8988T (cell line): ENCODE measurements at regions not wholly inside any gene's neighbourhood (a gene's known extent, or its start where the extent isn't known, plus 50 kb on each side); places are given as distances from the start of the nearest gene placed in this dataset.

Experiments used
- DNase-seq: peaks from one replicate; pipeline ENCODE4 v3.0.0; 2011

DNA sequence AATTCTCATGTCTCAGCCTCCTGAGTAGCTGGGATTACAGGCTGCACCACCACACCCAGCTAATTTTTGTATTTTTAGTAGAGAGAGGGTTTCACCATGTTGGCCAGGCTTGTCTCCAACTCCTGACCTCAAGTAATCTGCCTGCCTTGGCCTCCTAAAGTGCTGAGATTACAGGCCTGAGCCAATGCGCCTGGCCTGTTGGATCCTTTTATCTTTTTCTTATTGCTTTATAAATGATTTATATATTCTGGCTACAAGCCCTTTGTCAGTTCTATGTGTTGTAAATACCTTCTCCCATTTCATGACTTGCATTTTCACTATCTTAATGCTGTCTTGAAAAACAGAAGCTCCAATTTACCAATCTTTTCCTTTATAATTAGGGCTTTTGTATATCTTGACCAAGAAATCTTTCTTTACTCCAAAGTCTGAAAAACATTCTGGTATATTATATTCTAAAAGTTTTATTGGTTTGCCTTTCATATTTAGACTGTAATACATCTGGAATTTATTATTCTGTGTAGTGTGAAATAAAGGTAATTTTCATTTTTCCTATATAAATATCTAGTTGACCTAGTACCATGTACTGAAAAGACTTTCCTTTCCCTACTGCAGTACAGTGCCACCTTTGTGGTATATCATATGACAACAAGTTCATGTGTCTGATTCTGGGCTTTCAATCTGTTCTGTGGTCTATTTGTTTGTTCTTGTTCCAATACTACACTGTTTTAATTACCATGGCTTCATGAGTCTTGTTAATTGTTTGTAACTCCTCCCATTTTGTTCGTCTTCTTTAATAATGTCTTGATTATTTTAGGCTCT lies 52.9 kb upstream of the RNU6-1 start:
- DNase-seq, result no peak

DNA sequence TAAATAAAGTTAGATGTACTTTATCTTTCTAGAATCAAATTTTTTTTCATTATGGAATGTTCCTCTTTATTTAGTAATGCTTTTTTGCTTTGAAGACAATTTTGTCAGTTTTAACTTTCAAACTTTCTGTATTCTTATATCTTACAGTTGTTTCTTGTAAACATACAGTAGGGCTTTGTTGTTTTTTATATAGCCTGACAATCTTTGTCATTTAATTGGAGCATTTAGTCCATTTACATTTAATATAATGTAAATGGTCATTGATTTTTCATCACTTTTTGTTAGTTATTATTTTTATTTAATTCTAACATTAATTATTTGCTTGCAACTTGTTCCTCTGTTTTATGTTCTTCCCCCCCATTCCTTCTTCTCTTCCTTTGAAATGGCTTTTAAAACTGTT lies 55.4 kb upstream of the RNU6-1 start:
- no peak for DNase-seq

DNA sequence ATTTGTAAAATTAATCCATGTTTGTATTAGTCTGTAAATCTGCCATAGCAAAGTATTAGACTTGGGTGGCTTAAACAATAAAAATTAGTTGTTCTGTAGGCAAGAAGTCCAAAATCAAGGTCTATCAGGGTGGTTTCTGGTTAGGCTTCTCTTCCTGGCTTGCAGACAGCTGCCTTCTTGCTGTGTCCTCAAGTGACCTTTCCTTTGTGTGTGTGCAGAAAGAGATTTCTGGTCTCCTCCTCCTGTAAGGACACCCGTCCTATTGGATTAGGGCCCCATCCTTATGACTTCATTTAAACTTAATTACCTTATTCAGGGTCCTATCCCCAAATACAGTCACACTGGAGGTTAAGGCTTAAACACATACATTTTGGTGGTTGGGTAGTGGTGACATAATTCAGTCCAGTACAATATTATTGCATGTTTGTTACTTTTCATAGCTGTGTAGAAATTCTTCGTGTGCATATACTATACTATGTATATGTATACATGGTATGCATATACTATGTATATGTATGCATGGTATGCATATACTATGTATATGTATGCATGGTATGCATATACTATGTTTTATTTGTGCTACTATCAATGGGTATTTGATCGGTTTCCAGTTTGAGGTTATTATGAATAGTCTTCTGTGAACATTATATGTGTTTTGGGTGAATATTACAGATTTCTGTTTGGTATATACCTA lies 57.9 kb upstream of the RNU6-1 start:
- DNase-seq, result no peak

DNA sequence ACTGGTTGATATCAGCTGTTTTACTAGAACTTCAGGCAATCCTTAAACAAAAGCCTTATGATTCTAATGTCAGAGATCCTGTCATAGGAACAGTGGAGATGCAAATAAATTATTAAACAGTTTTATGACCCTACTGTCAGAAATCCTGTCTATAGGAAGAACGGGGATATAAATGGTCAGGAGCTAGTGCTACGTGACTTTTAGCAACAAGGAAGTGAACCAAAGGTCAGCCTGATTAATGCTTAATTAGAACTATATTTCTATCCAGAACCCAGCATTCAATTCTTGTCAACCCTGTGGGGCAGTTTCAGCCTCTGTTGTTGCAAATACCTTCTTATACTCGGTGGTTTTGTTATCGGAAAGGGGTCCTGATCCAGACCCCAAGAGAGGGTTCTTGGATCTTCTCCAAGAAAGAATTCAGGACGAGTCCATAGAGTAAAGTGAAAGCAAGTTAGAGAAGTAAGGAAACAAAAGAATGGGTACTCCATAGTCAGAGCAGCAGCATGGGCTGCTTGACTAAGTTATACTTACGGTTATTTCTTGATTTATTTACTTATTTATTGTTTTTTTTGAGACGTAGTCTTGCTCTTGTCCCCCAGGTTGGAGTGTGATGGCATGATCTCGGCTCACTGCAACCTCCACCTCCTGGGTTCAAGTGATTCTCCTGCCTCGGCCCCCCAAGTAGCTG lies 59.9 kb upstream of the RNU6-1 start:
- no peak for DNase-seq

DNA sequence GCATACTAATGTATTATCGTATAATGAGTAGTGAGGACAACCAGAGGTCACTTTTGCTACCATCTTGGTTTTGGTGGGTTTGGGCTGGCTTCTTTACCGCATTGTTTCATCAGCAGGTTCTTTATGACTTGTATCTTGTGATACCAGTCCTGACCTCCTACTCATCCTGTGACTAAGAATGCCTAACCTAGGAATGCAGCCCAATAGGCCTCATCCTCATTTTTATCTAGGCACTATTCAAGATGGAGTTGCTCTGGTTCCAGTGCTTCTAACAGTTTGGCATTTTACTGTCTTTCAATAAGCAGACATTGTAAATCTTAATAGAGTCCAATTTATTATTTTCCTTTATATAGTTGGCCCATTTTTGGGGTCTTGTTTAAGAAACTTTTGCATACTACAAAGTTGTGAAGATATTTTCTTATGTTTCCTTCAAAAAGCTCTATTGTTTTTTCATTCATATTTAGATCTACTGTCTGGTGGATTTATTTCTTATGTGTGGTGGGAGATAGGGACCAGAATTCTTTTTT lies 60.8 kb upstream of the RNU6-1 start:
- no peak for DNase-seq

DNA sequence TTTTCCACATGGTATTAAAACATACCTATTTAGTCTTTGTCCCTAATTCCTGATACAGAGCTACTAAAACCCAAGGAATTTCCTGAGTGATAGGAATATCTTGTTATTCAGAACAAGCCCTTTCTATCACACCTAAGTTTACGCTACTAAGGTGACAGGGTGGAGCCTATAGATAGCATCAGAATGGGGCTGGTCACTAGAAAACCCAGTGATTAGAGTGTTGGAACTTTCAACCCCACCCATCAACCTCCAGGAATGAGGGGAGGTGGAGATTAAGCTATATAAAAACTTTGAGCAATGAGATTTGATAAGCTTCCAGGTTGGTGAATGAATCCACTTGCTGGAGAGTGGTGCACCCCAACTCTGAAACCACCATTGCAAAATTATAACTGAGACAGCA lies 62.1 kb upstream of the RNU6-1 start:
- DNase-seq, result no peak

DNA sequence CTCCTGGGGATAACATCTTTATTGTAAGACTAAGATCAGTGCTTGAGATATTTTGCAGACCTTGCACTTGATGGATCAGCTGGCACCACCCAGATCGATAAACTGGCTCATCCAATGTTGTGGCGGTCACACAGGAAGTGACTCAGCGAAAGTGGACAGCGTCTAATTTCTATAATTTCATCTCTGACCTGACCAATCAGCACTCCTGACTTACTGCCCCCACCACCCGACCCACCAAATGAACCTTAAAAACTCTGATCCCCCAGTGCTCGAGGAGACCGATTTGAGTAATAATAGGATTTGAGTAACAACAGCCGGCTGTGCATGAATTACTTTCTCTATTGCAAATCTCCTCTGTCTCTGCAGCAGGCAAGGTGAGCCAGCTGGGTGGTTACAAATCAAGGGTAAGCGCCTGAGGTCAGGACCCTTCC lies 62.7 kb upstream of the RNU6-1 start:
- DNase-seq, result no peak

DNA sequence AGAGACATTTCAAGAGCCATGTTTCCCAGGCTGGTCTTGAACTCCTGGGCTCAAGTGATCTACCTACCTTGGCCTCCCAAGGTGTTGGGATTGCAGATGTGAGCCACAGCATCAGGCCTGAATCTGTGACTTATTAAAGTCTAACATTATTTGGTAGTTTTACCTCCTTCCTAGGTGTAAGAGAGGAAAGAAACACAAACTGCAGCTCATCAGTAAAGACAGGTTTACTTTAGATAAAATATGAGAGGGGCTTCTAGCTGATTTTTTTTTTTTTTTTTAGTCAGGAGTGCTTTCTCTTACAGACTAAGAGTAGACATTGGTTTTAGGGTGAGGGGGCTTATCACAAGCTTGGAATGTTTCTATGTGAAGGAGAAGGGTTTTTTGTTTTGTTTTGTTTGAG lies 63.9 kb upstream of the RNU6-1 start:
- DNase-seq, result no peak

DNA sequence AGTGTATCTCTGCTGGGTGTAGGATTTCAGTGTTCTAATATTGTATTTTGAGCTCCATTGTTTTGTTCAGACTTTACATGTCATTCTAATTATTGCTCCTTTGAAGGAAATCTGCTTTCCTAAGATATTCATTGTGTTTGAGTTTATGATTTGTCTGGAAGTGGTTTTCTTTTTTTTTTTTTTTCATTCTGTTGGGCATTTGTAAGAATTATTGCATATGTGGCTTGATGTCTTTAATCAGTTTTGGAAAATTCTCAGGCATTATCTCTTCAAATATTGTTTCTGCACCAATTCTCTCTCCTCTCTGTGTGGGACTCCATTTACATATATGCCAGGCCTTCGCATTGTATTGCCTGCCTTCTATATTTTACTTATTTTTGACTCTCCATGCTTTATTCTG lies 65.8 kb upstream of the RNU6-1 start:
- DNase-seq, result no peak

DNA sequence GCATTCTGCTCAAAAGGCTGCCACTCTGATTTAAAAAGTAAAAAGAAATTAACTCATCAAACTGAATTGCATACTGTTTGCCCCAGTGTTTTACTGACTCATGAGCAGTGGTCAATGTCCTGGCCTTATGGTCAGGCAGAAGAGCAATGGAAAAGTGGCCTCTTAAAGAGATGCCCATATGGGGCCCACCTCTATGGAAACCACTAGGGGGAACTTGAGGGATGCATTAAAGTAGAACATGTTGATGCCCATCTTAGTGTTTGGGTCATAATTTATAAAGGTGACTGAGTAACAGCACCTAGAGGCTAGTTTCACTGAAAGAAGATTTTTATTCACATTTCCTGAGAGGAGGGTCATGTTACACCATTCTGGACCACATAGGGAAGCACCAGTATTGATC lies 66.5 kb upstream of the RNU6-1 start:
- DNase-seq, result no peak

DNA sequence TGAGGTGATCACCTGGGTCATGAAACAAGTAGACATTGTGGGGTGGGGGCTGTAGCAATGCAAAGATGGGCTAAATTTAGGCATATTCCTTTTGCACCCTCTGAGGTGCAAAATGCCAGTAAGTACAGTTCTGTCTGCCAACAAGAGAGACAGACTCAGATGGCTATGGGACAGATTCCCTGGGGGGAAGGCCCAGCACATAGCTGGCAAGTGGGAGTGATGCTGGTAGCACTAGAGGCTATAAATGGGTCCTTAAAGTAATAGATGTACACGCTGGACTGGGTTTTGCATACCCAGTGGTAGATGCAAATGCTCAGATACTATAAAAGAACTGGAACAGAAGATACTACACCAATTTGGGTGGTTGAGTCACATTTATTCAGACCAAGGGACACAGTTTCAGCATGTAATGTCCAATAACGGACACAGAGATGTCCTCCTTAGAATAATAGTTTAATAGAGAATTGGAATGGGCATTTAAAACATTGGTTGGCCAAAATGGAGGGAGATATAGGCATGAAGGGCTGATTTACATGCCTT lies 67.4 kb upstream of the RNU6-1 start:
- DNase-seq, result no peak

DNA sequence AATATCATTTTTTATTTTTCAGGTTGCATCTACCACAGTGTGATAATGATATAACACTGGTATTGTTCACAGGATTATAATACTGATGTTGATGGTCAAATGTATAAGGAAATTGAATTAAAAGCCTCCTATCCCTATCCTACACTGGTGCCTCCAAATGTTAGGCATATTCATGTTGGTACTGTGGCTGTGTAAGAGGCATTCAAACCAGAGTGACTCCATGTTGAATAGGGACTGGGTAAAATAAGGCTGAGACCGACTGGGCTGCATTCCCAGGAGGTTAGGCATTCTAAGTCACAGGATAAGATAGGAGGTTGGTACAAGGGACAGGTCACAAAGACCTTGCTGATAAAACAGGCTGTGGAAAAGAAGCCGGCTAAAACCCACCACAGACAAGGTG lies 68.9 kb upstream of the RNU6-1 start:
- DNase-seq, result no peak

DNA sequence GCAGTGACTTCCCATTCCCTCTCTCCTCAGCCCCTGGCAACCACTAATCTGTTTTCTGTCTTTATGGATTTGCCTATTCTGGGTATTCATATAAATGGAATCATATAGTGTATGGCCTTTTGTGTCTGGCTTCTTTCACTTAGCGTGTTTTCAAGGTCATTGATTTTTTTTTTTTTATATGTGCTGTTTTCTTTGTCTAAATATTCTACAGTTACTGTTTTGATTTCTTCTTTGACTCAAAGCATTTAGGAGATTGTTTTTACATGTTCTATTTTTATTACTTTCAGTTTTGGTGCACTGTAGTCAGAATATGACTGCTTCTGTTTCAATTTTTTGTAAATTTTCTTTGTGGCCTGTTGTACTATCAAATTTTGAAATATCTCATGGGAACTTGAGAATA lies 71.9 kb upstream of the RNU6-1 start:
- no peak for DNase-seq

DNA sequence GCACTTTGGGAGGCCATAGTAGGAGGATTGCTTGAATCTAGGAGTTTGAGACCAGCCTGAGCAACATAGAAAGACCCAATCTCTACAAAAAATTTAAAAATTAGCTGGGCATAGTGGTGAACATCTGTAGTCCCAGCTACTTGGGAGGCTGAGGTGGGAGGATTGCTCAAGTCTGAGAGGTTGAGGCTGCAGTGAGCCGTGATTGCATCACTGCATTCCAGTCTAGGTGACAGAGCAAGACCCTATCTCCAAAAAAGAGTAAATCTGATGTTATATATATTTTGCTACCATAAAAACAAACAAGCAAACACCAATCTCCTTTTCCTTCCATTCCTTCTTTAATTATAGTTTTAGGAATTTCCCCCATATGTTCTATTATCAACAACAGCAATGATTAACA lies 74.2 kb upstream of the RNU6-1 start:
- DNase-seq, result no peak

DNA sequence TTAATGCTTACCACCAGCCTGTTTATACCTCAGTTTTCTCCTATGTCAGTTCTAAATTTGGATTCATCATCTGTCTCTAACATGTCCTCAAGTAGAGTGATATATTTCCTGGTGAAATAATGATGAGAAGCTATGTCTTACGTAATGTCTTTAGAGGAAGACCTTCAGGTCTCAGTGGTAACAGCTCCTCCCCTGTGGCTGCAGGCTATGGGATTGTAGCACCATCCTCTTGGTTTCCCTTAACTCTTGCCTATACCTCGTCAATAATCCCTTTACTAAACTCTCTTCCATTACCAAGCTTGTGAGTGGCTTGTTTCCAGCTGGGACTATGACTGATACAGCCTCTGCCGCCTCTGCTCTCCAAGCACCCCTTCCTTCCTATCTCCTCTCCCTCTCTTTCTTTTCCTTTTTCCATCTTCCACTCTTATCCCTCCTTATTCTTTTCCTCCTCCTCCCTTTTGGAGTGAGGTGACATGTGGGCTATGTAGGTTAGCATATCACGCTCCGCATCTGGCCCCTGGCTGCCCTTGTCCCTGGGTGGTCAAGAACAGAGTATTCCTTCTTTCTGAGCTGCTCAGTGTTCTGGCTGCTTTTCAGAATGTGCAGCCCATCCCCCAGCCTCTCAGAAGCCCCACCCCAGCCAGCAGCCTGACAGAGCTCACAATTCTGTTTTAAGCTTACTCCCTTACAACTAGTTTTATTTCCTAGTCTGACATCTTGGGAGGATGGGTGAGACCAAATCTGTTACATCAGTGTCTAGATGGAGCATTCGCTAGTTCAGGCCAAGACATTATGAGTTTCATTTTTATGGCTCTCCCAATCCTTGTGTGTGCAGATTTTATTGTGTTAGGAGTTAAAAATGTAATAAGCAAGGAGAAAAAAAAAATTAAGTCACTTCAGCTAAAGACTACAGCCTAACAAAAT lies 75.0 kb upstream of the RNU6-1 start:
- no peak for DNase-seq

DNA sequence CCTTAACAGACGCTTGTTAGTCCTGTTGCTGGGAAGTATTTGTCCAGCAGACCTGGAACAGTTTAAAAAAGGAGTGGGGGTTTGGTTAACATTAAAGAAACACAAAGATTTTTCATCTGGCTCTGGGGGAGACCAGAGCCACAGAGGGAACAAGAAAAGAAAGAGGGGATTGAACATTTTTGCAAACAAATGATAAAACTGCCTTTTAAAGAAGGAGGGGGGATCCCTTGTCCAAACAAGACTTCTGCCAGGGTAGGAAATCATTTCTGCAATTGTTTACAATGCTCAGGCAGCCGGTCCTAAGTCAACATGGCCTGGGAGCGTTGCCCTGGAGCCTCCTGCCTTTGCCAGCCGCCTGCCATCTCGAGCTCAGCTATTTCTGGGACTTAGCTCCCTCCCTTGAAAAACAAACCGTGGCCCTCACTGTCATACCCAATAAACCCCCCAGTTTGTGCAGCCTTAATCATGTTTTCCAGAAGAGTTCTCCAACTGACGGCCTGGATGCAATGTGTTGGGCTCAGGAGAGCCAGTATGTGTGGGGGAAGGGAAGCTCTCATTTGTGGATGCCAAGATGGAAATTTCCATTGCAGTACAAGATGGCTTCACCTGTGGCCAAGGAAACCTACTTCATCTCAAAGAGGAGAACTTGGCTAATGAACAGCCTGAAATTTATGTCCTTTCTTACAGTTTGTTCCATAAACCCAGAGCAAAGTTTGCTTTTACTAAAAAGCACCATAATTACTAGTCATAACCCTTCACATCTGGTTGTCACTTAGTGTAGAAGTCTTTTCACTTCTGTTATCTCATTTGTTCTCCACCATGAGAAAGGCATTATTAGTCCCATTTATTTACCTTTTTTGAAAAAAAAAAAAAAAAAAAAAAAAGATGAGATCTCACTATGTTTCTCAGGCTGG lies 75.9 kb upstream of the RNU6-1 start:
- no peak for DNase-seq

DNA sequence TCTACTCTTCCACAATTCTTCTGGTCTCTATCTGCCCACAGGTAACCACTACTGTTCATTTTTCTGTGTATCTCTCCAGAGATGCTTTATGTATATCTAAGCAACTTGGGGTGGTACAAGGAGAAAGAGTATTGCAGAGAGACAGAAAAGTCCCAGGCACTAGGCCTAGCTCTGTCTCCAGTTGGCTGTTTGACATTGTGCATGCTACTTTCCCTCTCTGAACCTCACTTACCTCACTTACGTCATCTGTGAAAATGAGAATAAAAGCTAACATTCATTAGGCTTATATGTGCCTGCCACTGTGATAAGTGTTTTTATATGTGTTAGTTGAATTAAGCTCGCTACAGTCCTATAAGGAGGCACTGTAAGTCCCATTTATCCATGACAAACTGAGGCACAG lies 76.7 kb upstream of the RNU6-1 start:
- DNase-seq, result no peak

DNA sequence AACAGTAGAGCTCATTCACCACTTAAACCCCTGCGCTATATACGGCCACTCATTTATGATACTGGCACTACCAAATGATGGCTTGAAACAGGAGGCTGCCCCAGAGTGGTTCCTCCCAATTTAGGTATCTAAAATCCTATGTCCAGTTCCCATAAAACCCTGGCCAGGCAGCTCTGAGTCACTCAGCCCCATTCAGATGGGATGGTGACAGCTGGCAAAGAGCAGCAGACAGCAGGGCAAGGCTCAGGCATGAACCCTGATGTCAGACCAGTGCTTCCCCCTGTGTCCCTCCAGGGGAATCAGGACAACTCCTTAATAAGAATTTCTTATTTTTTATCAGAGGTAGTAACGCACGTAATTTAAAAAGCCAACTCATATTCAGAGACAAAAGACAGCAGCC lies 77.2 kb upstream of the RNU6-1 start:
- no peak for DNase-seq

DNA sequence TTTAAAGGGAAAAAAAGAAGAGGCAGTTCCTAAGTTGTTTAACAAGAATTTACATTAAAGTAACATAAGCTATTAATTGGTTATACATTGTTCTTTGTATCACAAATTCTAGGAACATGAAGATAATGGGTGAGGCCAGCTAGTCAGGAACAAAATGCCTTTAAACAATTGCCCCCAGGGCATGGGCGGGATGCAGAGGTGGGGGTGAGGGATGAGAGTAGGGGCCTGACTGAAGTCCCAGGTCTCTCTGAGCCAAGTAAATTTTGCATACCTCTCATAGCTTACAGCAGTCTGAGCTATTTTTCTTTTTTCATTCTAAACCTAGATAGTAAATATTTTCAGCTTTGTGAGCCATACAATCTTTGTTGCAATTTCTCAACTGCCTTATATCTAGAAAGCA lies 77.8 kb upstream of the RNU6-1 start:
- DNase-seq, result no peak

DNA sequence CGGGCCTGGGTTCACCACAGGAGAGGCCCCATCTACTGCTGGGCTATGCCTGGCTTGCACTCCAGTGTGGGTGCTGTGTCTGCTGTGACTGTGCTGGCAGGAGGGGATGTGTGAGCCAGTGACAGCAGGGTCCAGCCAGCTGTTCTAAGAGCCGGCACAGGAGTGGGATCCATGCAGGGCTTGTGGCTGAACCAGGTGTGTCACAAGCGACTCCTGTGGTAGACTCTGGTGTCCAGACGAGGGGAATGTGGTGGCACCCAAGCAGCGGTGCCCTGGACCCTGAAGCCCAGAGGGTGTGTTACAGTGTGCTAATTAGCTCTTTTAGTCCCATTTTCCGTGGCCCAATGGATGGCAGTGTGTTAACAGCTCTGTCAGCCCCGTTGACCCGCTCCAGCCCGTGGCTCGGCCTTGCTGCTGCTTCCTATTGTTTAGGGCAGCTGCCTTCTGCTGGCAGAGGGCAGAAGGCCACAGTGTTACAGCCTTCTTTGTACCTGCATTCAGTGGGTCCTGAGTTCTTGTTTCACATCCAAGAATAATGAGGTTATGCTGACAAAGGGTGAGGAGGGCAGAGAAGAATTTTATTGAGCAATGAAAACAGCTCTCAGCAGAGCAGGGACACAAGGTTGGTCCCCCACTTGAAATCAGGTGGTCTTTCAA lies 78.5 kb upstream of the RNU6-1 start:
- no peak for DNase-seq
